HG03025 (cell line): ENCODE measurements at regions not wholly inside any gene's neighbourhood (a gene's known extent, or its start where the extent isn't known, plus 50 kb on each side); places are given as distances from the start of the nearest gene placed in this dataset.
A peak's percentile ranks its signal among the peaks of the same experiment; 100 is the strongest.

Experiments
- ATAC-seq: cut with Tn5 transposase; IDR thresholded peaks from one replicate; pipeline ENCODE4 v1.9.1; 2021; ENCODE audit warnings: mild to moderate bottlenecking, moderate library complexity; ENCODE audit not compliant: unreplicated experiment, low FRiP score

- no peak for ATAC-seq
Observed at GRCh38 chr5:128665747-128666355, 127.8 kb upstream of the FBN2 start.

GRCh38 chr5:128667152-128667551, 129.1 kb upstream of the FBN2 start:
- no peak for ATAC-seq

- ATAC-seq = no peak
Observed at GRCh38 chr5:128667751-128668150, 129.7 kb upstream of the FBN2 start.

GRCh38 chr5:128668921-128669320, 130.9 kb upstream of the FBN2 start:
- no peak for ATAC-seq

- ATAC-seq = no peak
Observed at GRCh38 chr5:128669803-128670202, 131.8 kb upstream of the FBN2 start.

- ATAC-seq = no peak
Observed at GRCh38 chr5:128671943-128672342, 133.9 kb upstream of the FBN2 start.

GRCh38 chr5:128673000-128673399, 135.0 kb upstream of the FBN2 start:
- no peak for ATAC-seq

- no peak for ATAC-seq
Observed at GRCh38 chr5:128673411-128673957, 135.4 kb upstream of the FBN2 start.

GRCh38 chr5:128673970-128674369, 135.9 kb upstream of the FBN2 start:
- ATAC-seq = no peak

GRCh38 chr5:128674837-128675446, 136.9 kb upstream of the FBN2 start:
- peak; percentile 83 for ATAC-seq

GRCh38 chr5:128681096-128681495, 143.1 kb upstream of the FBN2 start:
- ATAC-seq = no peak

GRCh38 chr5:128681764-128682592, 143.9 kb upstream of the FBN2 start:
- no peak for ATAC-seq

GRCh38 chr5:128682669-128683068, 144.6 kb upstream of the FBN2 start:
- no peak for ATAC-seq

- no peak for ATAC-seq
Observed at GRCh38 chr5:128684961-128685360, 146.9 kb upstream of the FBN2 start.

GRCh38 chr5:128687930-128688329, 149.9 kb upstream of the FBN2 start:
- no peak for ATAC-seq

GRCh38 chr5:128693764-128694163, 155.7 kb upstream of the FBN2 start:
- ATAC-seq = no peak

- no peak for ATAC-seq
Observed at GRCh38 chr5:128695791-128696530, 157.9 kb upstream of the FBN2 start.

- no peak for ATAC-seq
Observed at GRCh38 chr5:128701301-128701700, 163.3 kb upstream of the FBN2 start.

- ATAC-seq = no peak
Observed at GRCh38 chr5:128703322-128703721, 165.3 kb upstream of the FBN2 start.

- ATAC-seq = no peak
Observed at GRCh38 chr5:128706269-128706668, 168.2 kb upstream of the FBN2 start.

- ATAC-seq = no peak
Observed at GRCh38 chr5:128708841-128709240, 170.8 kb upstream of the FBN2 start.
